PC-9 (cell line): ENCODE measurements at regions not wholly inside any gene's neighbourhood (a gene's known extent, or its start where the extent isn't known, plus 50 kb on each side); places are given as distances from the start of the nearest gene placed in this dataset.

Experiments used
- BruUV-seq: library from RNA; stranded (reverse); fragments of 400-500 nt; replicated peaks from 2 replicates; lab custom pipeline; 2021; lab: Mats Ljungman, UMichigan
- CTCF ChIA-PET: fragments of 300-600 bp; sonication (Branson Sonifier 250); formaldehyde crosslinking; loops from one replicate; lab custom pipeline; 2022; ENCODE audit warnings: antibody characterized with exemption; lab: Charles Lee
- POLR2A ChIA-PET: fragments of 300-600 bp; sonication (Branson Sonifier 250); formaldehyde crosslinking; loops from one replicate; lab custom pipeline; 2022; ENCODE audit warnings: antibody characterized with exemption; ENCODE audit not compliant: unreplicated experiment; lab: Charles Lee
- DNase-seq, 2 experiments: peaks; one replicate each; pipeline versions ENCODE4 v3.0.0 to v3.0.0-alpha.2; 2015 to 2022; ENCODE audit warnings: mixed read lengths in 1 of 2
- H2AFZ ChIP-seq: fragments of 200-600 bp; sonication (generic); 2 replicates; pipeline ENCODE4 v1.8.1; 2017; ENCODE audit warnings: antibody characterized with exemption
- H3F3A ChIP-seq: fragments of 200-600 bp; sonication (generic); 2 replicates; pipeline ENCODE4 v1.8.1; 2017; ENCODE audit warnings: antibody characterized with exemption, mild to moderate bottlenecking, low read depth; ENCODE audit not compliant: insufficient read depth
- H3K27ac ChIP-seq: fragments of 200-600 bp; sonication (generic); 2 replicates; pipeline ENCODE4 v1.6.1; 2016; ENCODE audit warnings: mixed run types
- H3K27me3 ChIP-seq: fragments of 200-600 bp; sonication (generic); 2 replicates; pipeline ENCODE4 v1.6.1; 2016; ENCODE audit warnings: low read depth, mixed run types; ENCODE audit not compliant: insufficient read depth
- H3K36me3 ChIP-seq: fragments of 200-600 bp; sonication (generic); 2 replicates; pipeline ENCODE4 v1.6.1; 2016; ENCODE audit warnings: low read depth, mixed run types
- H3K4me1 ChIP-seq: fragments of 200-600 bp; sonication (generic); replicated peaks from 2 replicates; pipeline ENCODE4 v1.6.1; 2016; ENCODE audit warnings: mixed run types; ENCODE audit not compliant: insufficient read depth
- H3K4me2 ChIP-seq: fragments of 200-600 bp; sonication (generic); 2 replicates; pipeline ENCODE4 v1.6.1; 2017; ENCODE audit warnings: mixed run types
- H3K4me3 ChIP-seq: fragments of 200-600 bp; sonication (generic); 2 replicates; pipeline ENCODE4 v1.6.1; 2016; ENCODE audit warnings: mixed run types
- H3K79me2 ChIP-seq: fragments of 200-600 bp; sonication (generic); 2 replicates; pipeline ENCODE4 v1.6.1; 2017; ENCODE audit warnings: low read depth, mixed run types
- H3K9me2 ChIP-seq: fragments of 200-600 bp; sonication (generic); 2 replicates; pipeline ENCODE4 v1.8.1; 2017; ENCODE audit warnings: mild to moderate bottlenecking; ENCODE audit not compliant: insufficient read depth
- H3K9me3 ChIP-seq: fragments of 200-600 bp; sonication (generic); 2 replicates; pipeline ENCODE4 v1.8.1; 2016; ENCODE audit warnings: low read depth; ENCODE audit not compliant: insufficient read depth
- H4K20me1 ChIP-seq: fragments of 200-600 bp; sonication (generic); 2 replicates; pipeline ENCODE4 v1.8.1; 2017; ENCODE audit not compliant: insufficient read depth
- EZH2 ChIP-seq: fragments of 200-600 bp; sonication (generic); IDR thresholded peaks from 2 replicates; pipeline ENCODE4 v1.8.0; 2017; ENCODE audit warnings: antibody characterized with exemption, low read depth
- intact Hi-C: fragments of 100-400 bp; cut with micrococcal nuclease; formaldehyde crosslinking; loops from one replicate; pipeline ENCODE4 v1.10.0; 2022; ENCODE audit not compliant: unreplicated experiment
- TF ChIP-seq, protein P1 (sequence below): fragments of 200-600 bp; sonication (generic); conservative IDR thresholded peaks from 2 replicates; pipeline ENCODE4 v1.6.1; 2017; ENCODE audit warnings: mixed run types, antibody characterized with exemption, mild to moderate bottlenecking, moderate library complexity

DNA sequence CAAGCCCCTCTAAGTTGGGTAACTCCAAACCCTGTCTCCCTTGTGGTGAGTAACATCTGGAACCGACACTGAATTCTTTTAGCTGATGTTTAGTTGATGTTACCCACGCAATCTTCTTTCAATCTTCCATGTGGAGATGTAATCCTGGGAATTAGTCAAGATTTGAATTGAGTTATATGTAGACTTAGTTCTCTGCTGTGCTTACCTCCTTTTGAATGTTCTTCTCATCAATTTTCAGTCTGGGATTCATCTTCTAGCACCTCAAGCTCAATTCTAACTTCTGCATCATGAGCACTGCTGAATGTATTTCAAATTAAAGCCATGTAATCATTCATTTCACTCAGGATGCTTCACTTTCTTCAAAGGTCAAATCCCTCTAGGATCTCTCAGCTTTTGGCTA, 270.6 kb downstream of the FAM170A start:
- H3K36me3 ChIP-seq, result no peaks in the 10 kb centered on the region
- intact Hi-C loops, result no loop called here
- H3K4me2 ChIP-seq, result no peak overlapping the region
- ChIA-PET POLR2A (no interaction called here), CTCF (no interaction called here)
- TF ChIP-seq, protein P1, sequence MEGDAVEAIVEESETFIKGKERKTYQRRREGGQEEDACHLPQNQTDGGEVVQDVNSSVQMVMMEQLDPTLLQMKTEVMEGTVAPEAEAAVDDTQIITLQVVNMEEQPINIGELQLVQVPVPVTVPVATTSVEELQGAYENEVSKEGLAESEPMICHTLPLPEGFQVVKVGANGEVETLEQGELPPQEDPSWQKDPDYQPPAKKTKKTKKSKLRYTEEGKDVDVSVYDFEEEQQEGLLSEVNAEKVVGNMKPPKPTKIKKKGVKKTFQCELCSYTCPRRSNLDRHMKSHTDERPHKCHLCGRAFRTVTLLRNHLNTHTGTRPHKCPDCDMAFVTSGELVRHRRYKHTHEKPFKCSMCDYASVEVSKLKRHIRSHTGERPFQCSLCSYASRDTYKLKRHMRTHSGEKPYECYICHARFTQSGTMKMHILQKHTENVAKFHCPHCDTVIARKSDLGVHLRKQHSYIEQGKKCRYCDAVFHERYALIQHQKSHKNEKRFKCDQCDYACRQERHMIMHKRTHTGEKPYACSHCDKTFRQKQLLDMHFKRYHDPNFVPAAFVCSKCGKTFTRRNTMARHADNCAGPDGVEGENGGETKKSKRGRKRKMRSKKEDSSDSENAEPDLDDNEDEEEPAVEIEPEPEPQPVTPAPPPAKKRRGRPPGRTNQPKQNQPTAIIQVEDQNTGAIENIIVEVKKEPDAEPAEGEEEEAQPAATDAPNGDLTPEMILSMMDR, result no peak
- no peak for TF ChIP-seq EZH2
- no peaks in the 10 kb centered on the region for H3K79me2 ChIP-seq
- H3K27me3 ChIP-seq, result no peaks in the 10 kb centered on the region
- H3F3A ChIP-seq, result no peaks in the 10 kb centered on the region
- no peaks in the 10 kb centered on the region for H4K20me1 ChIP-seq
- no peak overlapping the region for H3K27ac ChIP-seq
- H3K4me1 ChIP-seq, result no peaks in the 10 kb centered on the region
- BruUV-seq, result no TSS peak
- no peak overlapping the region for H3K4me3 ChIP-seq
- H2AFZ ChIP-seq, result no peak overlapping the region
- DNase-seq, result no peak
- no peaks in the 10 kb centered on the region for H3K9me3 ChIP-seq
- no peaks in the 10 kb centered on the region for H3K9me2 ChIP-seq

DNA sequence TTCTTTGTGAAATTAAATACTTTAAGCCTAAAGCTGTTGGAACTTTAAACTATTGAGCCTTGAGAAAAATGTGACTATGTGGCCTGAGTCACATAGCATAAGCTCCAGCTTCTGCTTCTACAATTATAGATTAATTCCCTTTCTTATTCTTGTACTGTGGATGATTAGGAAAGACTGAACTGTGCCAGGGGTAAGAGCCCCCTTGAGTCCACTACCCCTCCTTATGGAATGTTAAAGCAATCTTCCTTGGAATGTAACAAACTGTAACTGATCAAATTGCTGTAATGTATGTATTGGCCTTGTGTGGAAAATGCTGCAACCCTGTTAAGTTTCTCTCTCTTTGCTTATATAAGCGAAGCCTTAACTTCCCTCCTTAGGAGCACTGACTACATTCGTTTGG, 273.2 kb downstream of the FAM170A start:
- no peak overlapping the region for H3K27ac ChIP-seq
- no peak overlapping the region for H3K4me2 ChIP-seq
- no peak for DNase-seq
- H3K4me3 ChIP-seq, result no peak overlapping the region
- no peaks in the 10 kb centered on the region for H3K9me2 ChIP-seq
- no peaks in the 10 kb centered on the region for H3K36me3 ChIP-seq
- no peaks in the 10 kb centered on the region for H3F3A ChIP-seq
- no peaks in the 10 kb centered on the region for H3K27me3 ChIP-seq
- BruUV-seq, result no TSS peak
- no peaks in the 10 kb centered on the region for H4K20me1 ChIP-seq
- ChIA-PET POLR2A (no interaction called here), CTCF (no interaction called here)
- H3K79me2 ChIP-seq, result no peaks in the 10 kb centered on the region
- no peaks in the 10 kb centered on the region for H3K9me3 ChIP-seq
- intact Hi-C loops, result no loop called here
- H3K4me1 ChIP-seq, result no peaks in the 10 kb centered on the region
- H2AFZ ChIP-seq, result no peak overlapping the region
- TF ChIP-seq, protein P1, result no peak
- TF ChIP-seq EZH2, result no peak

DNA sequence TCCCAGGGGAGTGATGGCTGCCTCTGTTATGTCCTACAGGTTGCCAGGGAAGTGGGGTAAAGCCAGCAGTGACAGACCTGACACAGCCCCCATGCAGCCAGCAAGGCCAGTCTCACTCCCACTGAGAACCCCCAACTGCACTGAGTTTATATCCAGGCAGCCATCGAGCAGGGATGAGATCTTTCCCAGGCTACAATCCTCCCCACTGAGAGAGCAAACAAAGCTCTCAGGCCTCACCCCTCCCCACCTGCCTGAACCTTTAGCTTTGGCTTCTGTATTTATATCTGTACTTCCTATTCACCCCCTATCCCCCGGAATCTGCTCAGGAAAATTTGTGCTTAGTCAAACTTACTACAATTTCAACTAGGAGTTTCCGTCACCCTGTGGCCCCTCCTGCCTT, 284.1 kb downstream of the FAM170A start:
- Histone ChIP-seq H3K9me3 (no peaks in the 10 kb centered on the region), H3K4me1 (no peaks in the 10 kb centered on the region), H2AFZ (no peak overlapping the region), H4K20me1 (no peaks in the 10 kb centered on the region), H3F3A (no peaks in the 10 kb centered on the region), H3K27me3 (no peaks in the 10 kb centered on the region), H3K9me2 (no peaks in the 10 kb centered on the region), H3K36me3 (no peaks in the 10 kb centered on the region), H3K4me2 (no peak overlapping the region), H3K4me3 (no peak overlapping the region), H3K27ac (no peak overlapping the region), H3K79me2 (no peaks in the 10 kb centered on the region)
- no TSS peak for BruUV-seq
- DNase-seq, result no peak
- CTCF ChIA-PET, result no interaction called here
- POLR2A ChIA-PET, result no interaction called here
- TF ChIP-seq EZH2, result no peak
- intact Hi-C loops, result no loop called here

DNA sequence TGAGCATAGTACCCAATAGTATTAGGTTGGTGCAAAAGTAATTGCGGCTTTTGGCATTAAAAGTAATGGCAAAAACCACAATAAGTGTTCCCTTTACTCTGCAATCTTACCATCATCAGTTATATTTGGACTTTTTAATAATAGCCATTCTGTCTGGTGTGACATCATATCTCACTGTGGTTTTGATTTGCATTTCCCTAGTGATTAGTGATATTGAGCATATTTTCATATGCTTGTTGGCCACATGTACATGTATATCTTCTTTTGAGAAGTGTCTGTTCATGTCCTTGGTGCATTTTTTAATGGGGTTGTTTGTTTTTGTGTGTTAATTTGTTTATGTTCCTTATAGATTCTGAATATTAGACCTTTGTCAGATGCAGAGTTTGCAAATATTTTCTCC, 289.9 kb downstream of the FAM170A start:
- Histone ChIP-seq H2AFZ (no peak overlapping the region), H3K79me2 (no peaks in the 10 kb centered on the region), H4K20me1 (no peaks in the 10 kb centered on the region), H3K4me2 (no peak overlapping the region), H3K9me2 (no peaks in the 10 kb centered on the region), H3K36me3 (no peaks in the 10 kb centered on the region), H3K27ac (no peak overlapping the region), H3K27me3 (no peaks in the 10 kb centered on the region), H3K9me3 (no peaks in the 10 kb centered on the region), H3K4me1 (no peaks in the 10 kb centered on the region), H3F3A (no peaks in the 10 kb centered on the region), H3K4me3 (no peak overlapping the region)
- no peak for DNase-seq
- ChIA-PET CTCF (no interaction called here), POLR2A (no interaction called here)
- intact Hi-C loops, result no loop called here
- BruUV-seq, result no TSS peak
- TF ChIP-seq, protein P1, result no peak
- TF ChIP-seq EZH2, result no peak
